ENCODE measurements at regions not wholly inside any gene's neighbourhood (a gene's known extent, or its start where the extent isn't known, plus 50 kb on each side); places are given as distances from the start of the nearest gene placed in this dataset.

- TF ChIP-seq CTCF (IDR thresholded peaks at IDR 0.05) (no peak), POLR2A (IDR thresholded peaks at IDR 0.05) (no peak)
Measured at GRCh38 chr17:72397687-72398086, 276.9 kb downstream of the SOX9 start.

All from Peyer's patch (tissue), 4 donors.